SU-DHL-6 (cell line): ENCODE measurements at regions not wholly inside any gene's neighbourhood (a gene's known extent, or its start where the extent isn't known, plus 50 kb on each side); places are given as distances from the start of the nearest gene placed in this dataset.

Source experiments
- H2AFZ ChIP-seq: fragments of 200-600 bp; sonication (generic); 2 replicates; pipeline ENCODE4 v1.6.1; 2014; ENCODE audit warnings: low read depth, mild to moderate bottlenecking, moderate library complexity, mixed read lengths, antibody characterized with exemption, low read length; ENCODE audit not compliant: severe bottlenecking
- H3F3A ChIP-seq: fragments of 200-600 bp; shearing (Covaris generic); 2 replicates; pipeline ENCODE4 v1.6.0; 2016; ENCODE audit warnings: antibody characterized with exemption, mild to moderate bottlenecking; ENCODE audit not compliant: insufficient read depth
- H3K27ac ChIP-seq: fragments of 200-600 bp; sonication (generic); 2 replicates; pipeline ENCODE4 v1.5.1; 2016; ENCODE audit warnings: low read depth, mild to moderate bottlenecking, low read length, moderate library complexity, mixed read lengths
- H3K27me3 ChIP-seq: fragments of 200-600 bp; sonication (generic), shearing (Covaris generic); 2 replicates; pipeline ENCODE4 v1.6.0; 2014; ENCODE audit warnings: mild to moderate bottlenecking, low read length
- H3K36me3 ChIP-seq: fragments of 200-600 bp; sonication (generic); 2 replicates; pipeline ENCODE4 v1.6.1; 2014; ENCODE audit warnings: mild to moderate bottlenecking, low read length, mixed read lengths
- H3K4me2 ChIP-seq: fragments of 300-600, 200-600 bp; shearing (Covaris generic), sonication (generic); 2 replicates; pipeline ENCODE4 v1.6.0; 2014; ENCODE audit warnings: low read length, low read depth, mild to moderate bottlenecking; ENCODE audit not compliant: poor library complexity, severe bottlenecking
- H3K4me3 ChIP-seq: fragments of 200-600 bp; sonication (generic); 2 replicates; pipeline ENCODE4 v1.5.1; 2014; ENCODE audit warnings: antibody characterized with exemption, low read length, mild to moderate bottlenecking, mixed read lengths; ENCODE audit not compliant: insufficient read depth, poor library complexity, severe bottlenecking
- H3K79me2 ChIP-seq: fragments of 200-600 bp; sonication (generic); 2 replicates; pipeline ENCODE4 v1.6.1; 2014; ENCODE audit warnings: mild to moderate bottlenecking, low read length, moderate library complexity; ENCODE audit not compliant: insufficient read depth
- H3K9ac ChIP-seq: fragments of 200-600 bp; sonication (generic); 2 replicates; pipeline ENCODE4 v1.7.0; 2014; ENCODE audit warnings: mild to moderate bottlenecking, low read length
- H3K9me2 ChIP-seq: fragments of 200-600 bp; sonication (generic); replicated peaks from 2 replicates; pipeline ENCODE4 v1.6.1; 2014; ENCODE audit warnings: low read length; ENCODE audit not compliant: insufficient read depth
- H3K9me3 ChIP-seq: fragments of 200-600 bp; sonication (generic); 2 replicates; pipeline ENCODE4 v1.6.1; 2014; ENCODE audit warnings: low read length, mixed read lengths; ENCODE audit not compliant: insufficient read depth
- H4K20me1 ChIP-seq: fragments of 200-600 bp; sonication (generic); 2 replicates; pipeline ENCODE4 v1.6.1; 2014; ENCODE audit warnings: low read depth, mild to moderate bottlenecking, antibody characterized with exemption, low read length, moderate library complexity, mixed read lengths
- EZH2phosphoT487 ChIP-seq: fragments of 200-600 bp; sonication (generic), shearing (Covaris generic); conservative IDR thresholded peaks from 2 replicates; pipeline ENCODE4 v1.6.1; 2018; ENCODE audit warnings: mild to moderate bottlenecking, antibody characterized with exemption, low read length, moderate library complexity, mixed read lengths
- TF ChIP-seq, protein P1 (sequence below): fragments of 200-600 bp; sonication (generic); IDR thresholded peaks from one replicate; pipeline ENCODE4 v1.5.1; 2017; ENCODE audit warnings: antibody characterized with exemption, mild to moderate bottlenecking, low read length, moderate library complexity; ENCODE audit not compliant: insufficient read depth, poor library complexity, severe bottlenecking

DNA sequence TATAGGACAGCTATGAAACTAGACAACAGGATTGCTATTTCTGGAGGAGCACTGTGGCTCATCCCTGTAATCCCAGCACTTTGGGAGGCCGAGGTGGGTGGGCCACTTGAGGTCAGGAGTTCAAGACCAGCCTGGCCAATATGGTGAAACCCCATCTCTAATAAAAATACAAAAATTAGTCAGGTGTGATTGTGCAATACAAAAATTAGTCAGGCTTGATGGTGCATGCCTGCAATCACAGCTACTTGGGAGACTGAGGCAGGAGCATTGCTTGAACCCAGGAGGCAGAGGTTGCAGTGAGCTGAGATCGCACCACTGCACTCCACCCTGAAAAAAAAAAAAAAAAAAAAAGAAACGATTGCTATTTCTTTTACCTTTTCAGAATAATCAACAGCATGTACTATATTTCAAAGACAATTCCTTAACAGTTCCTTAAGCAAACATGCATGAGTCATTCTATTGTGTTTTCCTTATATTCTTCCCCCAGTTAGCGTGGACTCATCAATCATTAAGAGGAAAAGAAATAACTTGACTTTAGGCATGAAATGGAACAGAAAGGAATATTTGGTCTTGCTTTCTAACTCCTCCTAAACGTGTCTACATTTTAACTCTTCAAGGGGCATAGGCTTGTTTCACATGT, 162.6 kb downstream of the TAF11L14 start:
- Histone ChIP-seq H3K9me2 (no peaks in the 10 kb centered on the region), H3K36me3 (no peaks in the 10 kb centered on the region), H3K4me2 (no peak overlapping the region), H3K9ac (no peak overlapping the region), H3F3A (no peaks in the 10 kb centered on the region), H3K27me3 (no peaks in the 10 kb centered on the region), H3K79me2 (no peaks in the 10 kb centered on the region), H3K4me3 (no peak overlapping the region), H3K9me3 (no peaks in the 10 kb centered on the region), H2AFZ (no peak overlapping the region), H4K20me1 (no peaks in the 10 kb centered on the region), H3K27ac (no peak overlapping the region)
- no peak for TF ChIP-seq EZH2phosphoT487
- TF ChIP-seq, protein P1, sequence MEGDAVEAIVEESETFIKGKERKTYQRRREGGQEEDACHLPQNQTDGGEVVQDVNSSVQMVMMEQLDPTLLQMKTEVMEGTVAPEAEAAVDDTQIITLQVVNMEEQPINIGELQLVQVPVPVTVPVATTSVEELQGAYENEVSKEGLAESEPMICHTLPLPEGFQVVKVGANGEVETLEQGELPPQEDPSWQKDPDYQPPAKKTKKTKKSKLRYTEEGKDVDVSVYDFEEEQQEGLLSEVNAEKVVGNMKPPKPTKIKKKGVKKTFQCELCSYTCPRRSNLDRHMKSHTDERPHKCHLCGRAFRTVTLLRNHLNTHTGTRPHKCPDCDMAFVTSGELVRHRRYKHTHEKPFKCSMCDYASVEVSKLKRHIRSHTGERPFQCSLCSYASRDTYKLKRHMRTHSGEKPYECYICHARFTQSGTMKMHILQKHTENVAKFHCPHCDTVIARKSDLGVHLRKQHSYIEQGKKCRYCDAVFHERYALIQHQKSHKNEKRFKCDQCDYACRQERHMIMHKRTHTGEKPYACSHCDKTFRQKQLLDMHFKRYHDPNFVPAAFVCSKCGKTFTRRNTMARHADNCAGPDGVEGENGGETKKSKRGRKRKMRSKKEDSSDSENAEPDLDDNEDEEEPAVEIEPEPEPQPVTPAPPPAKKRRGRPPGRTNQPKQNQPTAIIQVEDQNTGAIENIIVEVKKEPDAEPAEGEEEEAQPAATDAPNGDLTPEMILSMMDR = no peak

GRCh38 chr5:17799521-17799920, 165.3 kb downstream of the TAF11L14 start:
- Histone ChIP-seq H3K9me3 (no peaks in the 10 kb centered on the region), H2AFZ (no peak overlapping the region), H3K27me3 (no peaks in the 10 kb centered on the region), H3K4me3 (no peak overlapping the region), H3K4me2 (no peak overlapping the region), H3K9me2 (no peaks in the 10 kb centered on the region), H3K27ac (no peak overlapping the region), H4K20me1 (no peaks in the 10 kb centered on the region), H3K36me3 (no peaks in the 10 kb centered on the region), H3K9ac (no peak overlapping the region), H3K79me2 (no peaks in the 10 kb centered on the region), H3F3A (no peaks in the 10 kb centered on the region)
- TF ChIP-seq, protein P1 = no peak
- TF ChIP-seq EZH2phosphoT487 = no peak

- Histone ChIP-seq H3K9me2 (no peaks in the 10 kb centered on the region), H3K27me3 (no peaks in the 10 kb centered on the region), H3K9me3 (no peaks in the 10 kb centered on the region), H2AFZ (no peak overlapping the region), H4K20me1 (no peaks in the 10 kb centered on the region), H3K27ac (no peak overlapping the region), H3K4me3 (no peak overlapping the region), H3K79me2 (no peaks in the 10 kb centered on the region), H3K9ac (no peak overlapping the region), H3K4me2 (no peak overlapping the region), H3K36me3 (no peaks in the 10 kb centered on the region), H3F3A (no peaks in the 10 kb centered on the region)
- TF ChIP-seq, protein P1 = no peak
- TF ChIP-seq EZH2phosphoT487 = no peak
Observed at GRCh38 chr5:17801595-17801994, 167.3 kb downstream of the TAF11L14 start.
